Fibroblast of lung (primary cell): ENCODE measurements at regions not wholly inside any gene's neighbourhood (a gene's known extent, or its start where the extent isn't known, plus 50 kb on each side); places are given as distances from the start of the nearest gene placed in this dataset.

Experiments
- EZH2 ChIP-seq: IDR thresholded peaks from 2 replicates; pipeline ENCODE4 v1.5.1; 2012; ENCODE audit warnings: low read length, control low read depth, mild to moderate bottlenecking; ENCODE audit errors: missing control alignments
- TF ChIP-seq, protein P1 (sequence below), 2 donors: IDR thresholded peaks in 1 of 2; conservative IDR thresholded peaks in 1 of 2; 1 replicate in 1 of 2; 2 replicates in 1 of 2; pipeline ENCODE4 v1.5.1; 2011 to 2012; ENCODE audit warnings: low read length in 2 of 2, control low read depth in 1 of 2, inconsistent platforms in 1 of 2, low read depth in 1 of 2, mild to moderate bottlenecking in 1 of 2

DNA sequence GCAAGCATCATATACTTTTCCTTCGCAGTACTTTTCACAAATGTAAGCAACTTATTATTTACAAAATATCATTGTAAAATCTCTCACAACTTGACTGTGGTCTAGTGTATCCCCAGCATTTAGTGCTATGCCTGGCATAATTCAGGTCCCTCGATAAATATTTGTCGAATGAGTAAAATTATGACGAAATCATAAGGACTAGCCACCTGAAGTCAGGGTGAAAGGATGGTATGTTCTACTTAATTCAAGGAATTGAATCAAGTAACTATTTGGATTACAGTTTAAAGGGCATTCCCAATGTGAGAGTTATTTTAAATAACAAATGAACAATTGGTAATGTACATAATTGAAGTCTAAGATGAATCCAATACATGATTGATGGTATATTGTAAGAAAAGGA, 393.0 kb upstream of the SLC35B3 start:
- TF ChIP-seq, protein P1, sequence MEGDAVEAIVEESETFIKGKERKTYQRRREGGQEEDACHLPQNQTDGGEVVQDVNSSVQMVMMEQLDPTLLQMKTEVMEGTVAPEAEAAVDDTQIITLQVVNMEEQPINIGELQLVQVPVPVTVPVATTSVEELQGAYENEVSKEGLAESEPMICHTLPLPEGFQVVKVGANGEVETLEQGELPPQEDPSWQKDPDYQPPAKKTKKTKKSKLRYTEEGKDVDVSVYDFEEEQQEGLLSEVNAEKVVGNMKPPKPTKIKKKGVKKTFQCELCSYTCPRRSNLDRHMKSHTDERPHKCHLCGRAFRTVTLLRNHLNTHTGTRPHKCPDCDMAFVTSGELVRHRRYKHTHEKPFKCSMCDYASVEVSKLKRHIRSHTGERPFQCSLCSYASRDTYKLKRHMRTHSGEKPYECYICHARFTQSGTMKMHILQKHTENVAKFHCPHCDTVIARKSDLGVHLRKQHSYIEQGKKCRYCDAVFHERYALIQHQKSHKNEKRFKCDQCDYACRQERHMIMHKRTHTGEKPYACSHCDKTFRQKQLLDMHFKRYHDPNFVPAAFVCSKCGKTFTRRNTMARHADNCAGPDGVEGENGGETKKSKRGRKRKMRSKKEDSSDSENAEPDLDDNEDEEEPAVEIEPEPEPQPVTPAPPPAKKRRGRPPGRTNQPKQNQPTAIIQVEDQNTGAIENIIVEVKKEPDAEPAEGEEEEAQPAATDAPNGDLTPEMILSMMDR (conservative IDR thresholded peaks at IDR 0.05 in 1 of 2, IDR thresholded peaks at IDR 0.05 in 1 of 2; ENCODE audit: low read depth in 1 of 2, low read length in 2 of 2): no peak
- no peak for TF ChIP-seq EZH2
